GM19328 (cell line): ENCODE measurements at regions not wholly inside any gene's neighbourhood (a gene's known extent, or its start where the extent isn't known, plus 50 kb on each side); places are given as distances from the start of the nearest gene placed in this dataset.

Experiments used
- ATAC-seq: cut with Tn5 transposase; IDR thresholded peaks from one replicate; pipeline ENCODE4 v1.9.1; 2021; ENCODE audit warnings: mild to moderate bottlenecking, moderate library complexity; ENCODE audit not compliant: unreplicated experiment

- no peak for ATAC-seq
Observed at GRCh38 chr19:28497887-28498286, 715.1 kb downstream of the UQCRFS1 start.

- ATAC-seq = no peak
Observed at GRCh38 chr19:28497137-28497536, 715.8 kb downstream of the UQCRFS1 start.

- ATAC-seq = no peak
Observed at GRCh38 chr19:28495046-28495445, 717.9 kb downstream of the UQCRFS1 start.

- no peak for ATAC-seq
Observed at GRCh38 chr19:28494461-28494860, 718.5 kb downstream of the UQCRFS1 start.

GRCh38 chr19:28493884-28494283 is 719.1 kb downstream of the UQCRFS1 start:
- no peak for ATAC-seq

GRCh38 chr19:28492621-28493020 is 720.3 kb downstream of the UQCRFS1 start:
- no peak for ATAC-seq

GRCh38 chr19:28492201-28492600 is 720.8 kb downstream of the UQCRFS1 start:
- ATAC-seq = no peak

- ATAC-seq = no peak
Observed at GRCh38 chr19:28489776-28490175, 723.2 kb downstream of the UQCRFS1 start.

GRCh38 chr19:28489126-28489660 is 723.8 kb downstream of the UQCRFS1 start:
- ATAC-seq = no peak

GRCh38 chr19:28487999-28488398 is 725.0 kb downstream of the UQCRFS1 start:
- no peak for ATAC-seq

GRCh38 chr19:28486926-28487325 is 726.0 kb downstream of the UQCRFS1 start:
- no peak for ATAC-seq

- ATAC-seq = no peak
Observed at GRCh38 chr19:28486473-28486872, 726.5 kb downstream of the UQCRFS1 start.

- ATAC-seq = no peak
Observed at GRCh38 chr19:28485292-28485691, 727.7 kb downstream of the UQCRFS1 start.

- no peak for ATAC-seq
Observed at GRCh38 chr19:28483197-28483596, 729.8 kb downstream of the UQCRFS1 start.

- no peak for ATAC-seq
Observed at GRCh38 chr19:28482221-28482620, 730.7 kb downstream of the UQCRFS1 start.

- no peak for ATAC-seq
Observed at GRCh38 chr19:28481674-28482073, 731.3 kb downstream of the UQCRFS1 start.

GRCh38 chr19:28475525-28475924 is 737.4 kb downstream of the UQCRFS1 start:
- no peak for ATAC-seq

GRCh38 chr19:28472843-28473242 is 740.1 kb downstream of the UQCRFS1 start:
- no peak for ATAC-seq

- no peak for ATAC-seq
Observed at GRCh38 chr19:28471731-28472510, 741.0 kb downstream of the UQCRFS1 start.

- no peak for ATAC-seq
Observed at GRCh38 chr19:28469544-28469943, 743.4 kb downstream of the UQCRFS1 start.

GRCh38 chr19:28468701-28469459 is 744.1 kb downstream of the UQCRFS1 start:
- ATAC-seq = no peak
